Psoas muscle (tissue), 7 donors: ENCODE measurements at regions not wholly inside any gene's neighbourhood (a gene's known extent, or its start where the extent isn't known, plus 50 kb on each side); places are given as distances from the start of the nearest gene placed in this dataset.
"Not testable (repeated sequence)": the region's sequence is repeated elsewhere in the genome, so short reads cannot be mapped to it uniquely, and the experiment has no call there.

Experiments used
- ATAC-seq, 4 donors: fragments of 200-7000 bp; cut with Tn5 transposase; one replicate each; pipeline ENCODE4 v1.9.1; 2020; ENCODE audit warnings: moderate library complexity in 3 of 4, mild to moderate bottlenecking in 2 of 4
- DNase-seq, 2 donors: peaks; one replicate each; pipeline ENCODE4 v3.0.0-alpha.2; 2020
- H3K27ac ChIP-seq: fragments of 200-600 bp; one replicate; pipeline ENCODE4 v1.8.0; 2022
- H3K27me3 ChIP-seq, 3 donors: fragments of 200-600 bp in 1 of 3; one replicate each; pipeline versions ENCODE4 v1.6.1 to v1.8.0; 2013 to 2022; ENCODE audit warnings: low read length in 2 of 3, mild to moderate bottlenecking in 2 of 3, moderate library complexity in 1 of 3; ENCODE audit not compliant: insufficient read depth in 3 of 3
- H3K36me3 ChIP-seq, 2 donors: fragments of 200-600 bp in 1 of 2; one replicate each; pipeline versions ENCODE4 v1.6.1 to v1.8.0; 2013 to 2022; ENCODE audit warnings: low read depth in 1 of 2, mild to moderate bottlenecking in 1 of 2, moderate library complexity in 1 of 2; ENCODE audit not compliant: insufficient read depth in 1 of 2
- H3K4me1 ChIP-seq: fragments of 200-600 bp; one replicate; pipeline ENCODE4 v1.8.0; 2022
- H3K4me3 ChIP-seq: fragments of 200-600 bp; one replicate; pipeline ENCODE4 v1.8.0; 2022; ENCODE audit warnings: mild to moderate bottlenecking
- H3K9me3 ChIP-seq: fragments of 200-600 bp; one replicate; pipeline ENCODE4 v1.8.0; 2022
- CTCF ChIP-seq: fragments of 200-600 bp; IDR thresholded peaks from one replicate; pipeline ENCODE4 v1.8.0; 2022; ENCODE audit warnings: antibody characterized with exemption
- WGBS, 3 donors: extraction: QIAGEN DNeasy Blood & Tissue Kit; methylation state at CpG; one replicate each; pipeline versions ENCODE4 v1.1.6 to v1.1.7; 2013; 5-methylcytosine and 5-hydroxymethylcytosine counted together
- intact Hi-C, 2 donors: fragments of 100-400 bp; cut with DNase I; formaldehyde crosslinking; loops; one replicate each; pipeline versions ENCODE4 v1.11.0 to v1.14.2; 2022
- donor health status: healthy with polysubstance abuse.
- donor health status: DM: no; HTN: no; CAD: no; lungs with moderate emphysema.
- donor health status: Bipolar disorder and iron deficiency.
- donor health status: healthy.
- donor health status: DM: yes; HTN: yes; CAD: no.
- donor health status: DM: no; HTN: no; CAD: no.
- donor health status: DM: yes; HTN: yes; CAD: no.

- DNase-seq (no peak), ATAC-seq (no peak)
- no peak overlapping the region for H3K27ac ChIP-seq
- H3K36me3 ChIP-seq, result no peaks in the 10 kb centered on the region
- intact Hi-C loops, result no loop called here
- 62 to 69% (median 64%) methylated on average over 3 of the region's 3 CpGs for WGBS, 3 donors
- no peaks in the 10 kb centered on the region for H3K4me1 ChIP-seq
- no peak overlapping the region for H3K4me3 ChIP-seq
- no peaks in the 10 kb centered on the region for H3K9me3 ChIP-seq
- peaks cover 0 to 1% (median 0%) of the 10 kb centered on the region in 3 donors for H3K27me3 ChIP-seq
- TF ChIP-seq CTCF, result no peak
Observed at GRCh38 chr12:33614630-33615029, 175.0 kb upstream of the SYT10 start.

- intact Hi-C loops, result no loop called here
- TF ChIP-seq CTCF, result no peak
- DNase-seq (no peak), ATAC-seq (no peak)
- Histone ChIP-seq H3K27ac (no peak overlapping the region), H3K9me3 (no peaks in the 10 kb centered on the region), H3K36me3 (no peaks in the 10 kb centered on the region), H3K4me3 (no peak overlapping the region), H3K4me1 (no peaks in the 10 kb centered on the region), H3K27me3 (peaks cover 0 to 1% (median 0%) of the 10 kb centered on the region in 3 donors)
- WGBS, 3 donors, result 68 to 78% (median 72%) methylated on average over 3 of the region's 3 CpGs
Observed at GRCh38 chr12:33617218-33617617, 177.6 kb upstream of the SYT10 start.

GRCh38 chr12:33628087-33628486, 188.5 kb upstream of the SYT10 start:
- DNase-seq, result no peak
- Histone ChIP-seq H3K4me3 (no peak overlapping the region), H3K27ac (no peak overlapping the region), H3K4me1 (no peaks in the 10 kb centered on the region), H3K36me3 (no peaks in the 10 kb centered on the region), H3K9me3 (no peaks in the 10 kb centered on the region), H3K27me3 (no peaks in the 10 kb centered on the region)
- intact Hi-C loops, result no loop called here
- no peak for TF ChIP-seq CTCF
- 89 to 91% (median 89%) methylated on average over 1 of the region's 1 CpG for WGBS, 3 donors
- no peak for ATAC-seq

- WGBS, 3 donors, result 71 to 78% (median 71%) methylated on average over 3 of the region's 3 CpGs
- ATAC-seq, result no peak
Observed at GRCh38 chr12:33634544-33634943, 194.9 kb upstream of the SYT10 start.

DNA sequence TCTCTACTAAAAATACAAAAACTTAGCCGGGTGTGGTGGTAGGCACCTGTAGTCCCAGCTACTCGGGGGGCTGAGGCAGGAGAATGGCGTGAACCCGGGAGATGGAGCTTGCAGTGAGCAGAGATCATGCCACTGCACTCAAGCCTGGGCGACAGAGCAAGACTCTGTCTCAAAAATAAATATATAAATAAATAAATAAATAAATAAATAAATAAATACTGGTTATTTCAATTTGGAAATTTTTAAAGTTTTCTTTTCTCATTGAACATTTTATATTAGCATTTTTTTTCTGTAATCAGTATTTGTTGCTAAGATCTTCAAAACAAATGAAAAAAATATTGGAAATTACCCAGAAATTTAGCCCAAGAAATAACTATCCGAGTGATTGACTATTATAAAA, 197.3 kb upstream of the SYT10 start:
- DNase-seq, H3K4me1 ChIP-seq, H3K27me3 ChIP-seq, H3K27ac ChIP-seq, H3K36me3 ChIP-seq, intact Hi-C loops, H3K4me3 ChIP-seq, ATAC-seq, H3K9me3 ChIP-seq: not testable (repeated sequence)
- WGBS, 3 donors, result 89 to 93% (median 90%) methylated on average over 6 of the region's 6 CpGs

More at GRCh38 chr12:33634544-33634943, 194.9 kb upstream of the SYT10 start:
- H3K27ac ChIP-seq, result no peak overlapping the region
- H3K27me3 ChIP-seq, result no peaks in the 10 kb centered on the region
- H3K4me1 ChIP-seq, result no peaks in the 10 kb centered on the region
- no peaks in the 10 kb centered on the region for H3K9me3 ChIP-seq
- TF ChIP-seq CTCF, result no peak
- intact Hi-C loops, result no loop called here
- DNase-seq, result no peak
- no peak overlapping the region for H3K4me3 ChIP-seq
- no peaks in the 10 kb centered on the region for H3K36me3 ChIP-seq
